ENCODE measurements at regions not wholly inside any gene's neighbourhood (a gene's known extent, or its start where the extent isn't known, plus 50 kb on each side); places are given as distances from the start of the nearest gene placed in this dataset.

DNA sequence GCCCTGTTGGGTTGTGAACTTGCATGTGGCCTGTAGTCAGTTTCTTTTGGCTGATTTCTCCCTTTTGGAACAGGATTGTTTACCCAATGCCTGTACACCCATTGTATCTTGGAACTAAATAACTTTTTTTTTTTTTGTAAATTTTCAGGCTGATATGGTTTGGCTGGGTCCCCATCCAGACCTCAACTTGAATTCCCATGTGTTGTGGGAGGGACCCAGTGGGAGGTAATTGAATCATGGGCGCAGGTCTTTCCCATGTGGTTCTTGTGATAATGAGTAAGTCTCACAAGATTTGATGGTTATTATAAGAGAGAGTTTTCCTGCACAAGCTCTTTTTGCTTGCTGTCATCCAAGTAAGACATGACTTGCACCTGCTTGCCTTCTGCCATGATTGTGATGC, 253.8 kb upstream of the GBE1 start:
- Mint-ChIP-seq H3K27me3 (ENCODE audit: insufficient read depth) (no peaks in the 10 kb centered on the region), H3K4me3 (no peak overlapping the region), H3K9me3 (no peaks in the 10 kb centered on the region), H3K36me3 (ENCODE audit: low read depth) (no peaks in the 10 kb centered on the region), H3K27ac (no peak overlapping the region), H3K4me1 (ENCODE audit: low read depth) (no peaks in the 10 kb centered on the region)
- DNase-seq (ENCODE audit: low spot score) = no peak
- intact Hi-C loops (cut with micrococcal nuclease) = no loop called here

DNA sequence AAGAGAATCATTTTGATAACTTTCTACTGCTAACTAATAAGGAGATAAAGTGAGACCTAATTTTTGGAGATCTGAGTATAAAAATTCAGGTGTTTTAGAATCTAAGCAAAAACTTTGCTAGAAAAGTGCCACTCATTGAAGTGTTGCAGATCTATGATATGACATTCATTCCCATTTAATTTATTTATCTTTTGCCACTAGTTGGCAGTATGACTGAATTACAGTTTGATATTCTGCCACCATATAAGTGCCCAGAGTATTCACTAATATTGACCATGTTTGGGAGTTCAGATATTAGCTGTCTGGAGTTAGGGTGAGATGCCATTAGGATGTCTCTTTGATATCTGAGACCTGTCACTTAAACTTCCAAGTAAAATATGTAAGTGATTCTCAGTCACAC, 251.3 kb upstream of the GBE1 start:
- H3K4me3 Mint-ChIP-seq = no peak overlapping the region
- H3K9me3 Mint-ChIP-seq = no peaks in the 10 kb centered on the region
- intact Hi-C loops (cut with micrococcal nuclease) = no loop called here
- no peaks in the 10 kb centered on the region for H3K27me3 Mint-ChIP-seq (ENCODE audit: insufficient read depth)
- H3K36me3 Mint-ChIP-seq (ENCODE audit: low read depth) = no peaks in the 10 kb centered on the region
- H3K4me1 Mint-ChIP-seq (ENCODE audit: low read depth) = no peaks in the 10 kb centered on the region
- DNase-seq (ENCODE audit: low spot score) = no peak
- H3K27ac Mint-ChIP-seq = no peak overlapping the region

DNA sequence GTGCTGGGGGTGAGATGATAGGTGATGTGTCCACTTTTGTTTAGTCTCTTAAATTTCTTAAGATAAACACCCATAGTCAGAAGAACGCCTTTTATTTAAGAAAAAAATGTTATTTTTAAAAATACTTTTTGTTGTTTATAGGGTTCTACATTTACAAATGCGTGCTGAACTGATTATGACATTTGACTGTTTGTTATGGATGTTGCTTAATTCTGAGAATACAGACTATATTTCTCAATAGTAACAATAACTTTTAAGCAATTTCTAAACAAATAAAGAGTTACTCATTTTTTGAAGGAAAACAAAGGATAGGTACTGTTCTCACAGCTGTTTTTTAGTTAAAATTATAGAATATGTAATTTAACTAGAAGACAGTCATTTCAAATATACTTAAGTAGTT, 249.9 kb upstream of the GBE1 start:
- intact Hi-C loops (cut with micrococcal nuclease) = no loop called here
- no peaks in the 10 kb centered on the region for H3K36me3 Mint-ChIP-seq (ENCODE audit: low read depth)
- H3K9me3 Mint-ChIP-seq = no peaks in the 10 kb centered on the region
- no peaks in the 10 kb centered on the region for H3K27me3 Mint-ChIP-seq (ENCODE audit: insufficient read depth)
- H3K4me1 Mint-ChIP-seq (ENCODE audit: low read depth) = no peaks in the 10 kb centered on the region
- H3K4me3 Mint-ChIP-seq = no peak overlapping the region
- H3K27ac Mint-ChIP-seq = no peak overlapping the region
- DNase-seq (ENCODE audit: low spot score) = no peak

GRCh38 chr3:82005266-82005665, 243.8 kb upstream of the GBE1 start:
- DNase-seq (ENCODE audit: low spot score) = no peak
- Mint-ChIP-seq H3K4me3 (no peak overlapping the region), H3K36me3 (ENCODE audit: low read depth) (no peaks in the 10 kb centered on the region), H3K9me3 (no peaks in the 10 kb centered on the region), H3K27ac (no peak overlapping the region), H3K4me1 (ENCODE audit: low read depth) (no peaks in the 10 kb centered on the region), H3K27me3 (ENCODE audit: insufficient read depth) (no peaks in the 10 kb centered on the region)
- intact Hi-C loops (cut with micrococcal nuclease) = no loop called here

GRCh38 chr3:82004266-82004665, 242.8 kb upstream of the GBE1 start:
- Mint-ChIP-seq H3K27ac (no peak overlapping the region), H3K4me3 (no peak overlapping the region), H3K27me3 (ENCODE audit: insufficient read depth) (no peaks in the 10 kb centered on the region), H3K4me1 (ENCODE audit: low read depth) (no peaks in the 10 kb centered on the region), H3K36me3 (ENCODE audit: low read depth) (no peaks in the 10 kb centered on the region), H3K9me3 (no peaks in the 10 kb centered on the region)
- DNase-seq (ENCODE audit: low spot score) = no peak
- intact Hi-C loops (cut with micrococcal nuclease) = no loop called here

DNA sequence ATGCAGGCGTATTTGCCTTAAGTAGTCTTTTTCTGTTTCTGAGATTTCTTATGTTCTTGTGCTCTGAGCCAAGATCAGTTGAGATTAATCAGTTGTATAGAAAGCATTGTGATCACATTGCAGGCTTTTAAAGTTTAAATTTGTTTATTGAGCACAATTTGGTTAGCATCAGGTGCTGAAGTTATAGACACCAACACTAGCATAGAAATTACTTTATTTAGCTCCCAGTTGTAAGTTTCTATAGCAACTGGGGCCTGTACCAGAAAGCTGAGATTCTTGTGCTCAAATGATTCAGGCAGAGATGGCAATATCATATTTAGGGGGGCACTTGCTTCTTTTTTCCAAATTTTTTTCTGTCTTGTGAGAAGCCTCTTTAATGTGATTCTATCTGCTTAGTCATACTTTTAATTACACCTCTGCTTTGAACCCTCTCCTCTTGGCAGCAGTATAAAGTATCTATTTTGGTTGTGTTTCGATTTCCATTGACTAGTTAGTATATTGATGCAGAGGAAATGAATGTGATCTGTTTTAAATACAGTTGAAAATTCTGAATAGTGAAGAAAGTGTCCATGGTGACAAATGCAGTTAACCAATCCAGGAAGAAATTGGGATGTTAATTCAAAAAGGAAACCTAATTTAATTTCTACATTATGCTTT, 241.7 kb upstream of the GBE1 start:
- H3K4me3 Mint-ChIP-seq = no peak overlapping the region
- H3K27ac Mint-ChIP-seq = no peak overlapping the region
- H3K4me1 Mint-ChIP-seq (ENCODE audit: low read depth) = no peaks in the 10 kb centered on the region
- H3K36me3 Mint-ChIP-seq (ENCODE audit: low read depth) = no peaks in the 10 kb centered on the region
- H3K27me3 Mint-ChIP-seq (ENCODE audit: insufficient read depth) = no peaks in the 10 kb centered on the region
- no peaks in the 10 kb centered on the region for H3K9me3 Mint-ChIP-seq
- intact Hi-C loops (cut with micrococcal nuclease) = no loop called here
- no peak for DNase-seq (ENCODE audit: low spot score)

DNA sequence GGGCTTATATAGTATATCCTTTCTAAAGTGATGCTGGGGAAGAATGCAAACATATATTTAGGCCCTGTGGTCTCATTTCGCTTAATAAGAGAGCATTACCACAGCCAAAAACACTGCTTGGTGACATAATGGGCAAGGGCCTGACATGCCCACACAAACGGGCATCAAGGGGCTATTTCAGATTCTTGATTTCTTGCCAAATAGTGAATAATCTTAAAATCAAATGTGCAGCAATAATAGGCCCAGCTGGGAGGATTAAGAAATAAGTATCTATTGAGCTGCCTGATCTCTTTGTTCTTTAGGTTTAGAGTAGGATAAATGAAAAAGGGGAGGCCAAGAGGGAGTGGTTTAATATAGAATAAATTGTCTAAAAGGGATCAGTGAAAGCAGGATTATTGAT, 241.0 kb upstream of the GBE1 start:
- no peak overlapping the region for H3K4me3 Mint-ChIP-seq
- no peaks in the 10 kb centered on the region for H3K36me3 Mint-ChIP-seq (ENCODE audit: low read depth)
- no peak overlapping the region for H3K27ac Mint-ChIP-seq
- DNase-seq (ENCODE audit: low spot score) = no peak
- H3K27me3 Mint-ChIP-seq (ENCODE audit: insufficient read depth) = no peaks in the 10 kb centered on the region
- H3K4me1 Mint-ChIP-seq (ENCODE audit: low read depth) = no peaks in the 10 kb centered on the region
- H3K9me3 Mint-ChIP-seq = no peaks in the 10 kb centered on the region
- intact Hi-C loops (cut with micrococcal nuclease) = no loop called here

- H3K27ac Mint-ChIP-seq = no peak overlapping the region
- no peak for DNase-seq (ENCODE audit: low spot score)
- no peaks in the 10 kb centered on the region for H3K27me3 Mint-ChIP-seq (ENCODE audit: insufficient read depth)
- H3K4me1 Mint-ChIP-seq (ENCODE audit: low read depth) = no peaks in the 10 kb centered on the region
- H3K4me3 Mint-ChIP-seq = no peak overlapping the region
- intact Hi-C loops (cut with micrococcal nuclease) = no loop called here
- no peaks in the 10 kb centered on the region for H3K36me3 Mint-ChIP-seq (ENCODE audit: low read depth)
- no peaks in the 10 kb centered on the region for H3K9me3 Mint-ChIP-seq
These were observed 240.0 kb upstream of the GBE1 start for GRCh38 chr3:82001276-82001923.

DNA sequence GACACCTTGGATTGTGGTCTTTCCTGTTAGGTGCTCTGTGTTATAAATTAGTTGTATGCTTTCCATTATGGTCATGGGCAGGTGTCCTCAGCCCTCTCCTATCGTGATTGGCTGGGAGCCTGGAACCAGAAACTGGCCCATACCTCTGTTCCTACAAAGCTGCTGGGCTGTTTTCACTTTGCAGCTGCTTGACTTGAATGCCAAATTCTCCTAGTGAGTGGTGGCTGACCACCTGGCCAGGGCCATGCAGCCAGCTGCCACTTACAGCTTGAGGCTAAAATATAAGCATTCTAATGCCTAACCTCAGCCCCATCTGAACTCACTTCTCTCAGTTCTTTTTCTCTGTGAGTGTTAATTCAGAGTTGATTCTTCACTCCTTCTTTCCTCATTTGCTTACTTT, 239.3 kb upstream of the GBE1 start:
- no peak overlapping the region for H3K27ac Mint-ChIP-seq
- intact Hi-C loops (cut with micrococcal nuclease) = no loop called here
- no peaks in the 10 kb centered on the region for H3K36me3 Mint-ChIP-seq (ENCODE audit: low read depth)
- no peaks in the 10 kb centered on the region for H3K27me3 Mint-ChIP-seq (ENCODE audit: insufficient read depth)
- no peaks in the 10 kb centered on the region for H3K9me3 Mint-ChIP-seq
- H3K4me1 Mint-ChIP-seq (ENCODE audit: low read depth) = no peaks in the 10 kb centered on the region
- no peak overlapping the region for H3K4me3 Mint-ChIP-seq
- no peak for DNase-seq (ENCODE audit: low spot score)

DNA sequence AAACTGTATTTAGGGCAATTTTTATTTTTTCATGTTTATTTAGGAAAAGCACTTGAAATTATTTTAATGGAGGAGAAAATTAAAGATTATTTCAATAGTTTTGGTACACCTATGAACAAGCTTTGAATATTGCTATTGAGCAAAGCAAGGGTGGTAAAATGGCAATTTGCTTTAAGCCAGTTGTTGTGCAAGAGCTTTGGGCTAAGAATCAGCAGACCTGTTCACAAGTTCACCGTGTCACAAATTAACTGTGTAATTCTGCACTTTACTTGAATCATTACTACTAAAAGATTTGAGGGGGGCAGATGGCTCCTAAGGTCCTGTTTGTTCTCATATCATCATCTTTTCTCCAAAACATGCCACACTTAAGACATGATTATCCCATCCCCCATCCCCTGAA, 238.9 kb upstream of the GBE1 start:
- Mint-ChIP-seq H3K27ac (no peak overlapping the region), H3K27me3 (ENCODE audit: insufficient read depth) (no peaks in the 10 kb centered on the region), H3K4me1 (ENCODE audit: low read depth) (no peaks in the 10 kb centered on the region), H3K4me3 (no peak overlapping the region), H3K36me3 (ENCODE audit: low read depth) (no peaks in the 10 kb centered on the region), H3K9me3 (no peaks in the 10 kb centered on the region)
- no peak for DNase-seq (ENCODE audit: low spot score)
- intact Hi-C loops (cut with micrococcal nuclease) = no loop called here

GRCh38 chr3:81998907-81999306, 237.5 kb upstream of the GBE1 start:
- no peak overlapping the region for H3K4me3 Mint-ChIP-seq
- DNase-seq (ENCODE audit: low spot score) = no peak
- H3K27ac Mint-ChIP-seq = no peak overlapping the region
- H3K27me3 Mint-ChIP-seq (ENCODE audit: insufficient read depth) = no peaks in the 10 kb centered on the region
- no peaks in the 10 kb centered on the region for H3K36me3 Mint-ChIP-seq (ENCODE audit: low read depth)
- H3K4me1 Mint-ChIP-seq (ENCODE audit: low read depth) = no peaks in the 10 kb centered on the region
- no peaks in the 10 kb centered on the region for H3K9me3 Mint-ChIP-seq
- intact Hi-C loops (cut with micrococcal nuclease) = no loop called here

DNA sequence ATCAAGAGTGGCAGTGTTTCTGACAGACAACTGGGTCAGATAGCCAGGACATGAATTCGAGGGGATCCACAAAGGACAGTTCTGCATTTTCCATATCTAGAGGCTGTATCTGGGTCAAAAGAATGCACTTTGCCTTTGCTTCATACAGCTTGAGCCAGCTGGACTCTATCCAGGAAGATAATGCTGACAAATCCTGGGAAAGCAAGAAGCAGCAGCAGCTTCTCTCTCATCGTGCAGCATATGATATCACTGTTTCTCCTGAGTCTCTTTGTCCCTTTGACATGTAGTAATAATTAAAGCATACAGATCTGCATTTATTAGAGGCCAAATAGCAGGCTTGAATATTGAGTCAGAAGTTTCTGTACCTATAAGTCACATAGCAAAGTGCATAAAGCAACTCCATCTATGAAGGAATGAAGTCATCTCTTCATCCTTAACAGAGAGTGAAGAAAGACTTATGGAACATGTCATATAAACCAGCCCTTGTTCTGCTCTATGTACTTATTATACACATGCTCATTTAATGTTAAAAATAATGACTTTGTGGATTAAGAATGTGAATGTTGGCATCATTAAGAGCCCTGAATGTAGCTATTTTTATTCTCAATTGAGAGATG, 236.8 kb upstream of the GBE1 start:
- Mint-ChIP-seq H3K27ac (no peak overlapping the region), H3K4me3 (no peak overlapping the region), H3K27me3 (ENCODE audit: insufficient read depth) (no peaks in the 10 kb centered on the region), H3K36me3 (ENCODE audit: low read depth) (no peaks in the 10 kb centered on the region), H3K4me1 (ENCODE audit: low read depth) (no peaks in the 10 kb centered on the region), H3K9me3 (no peaks in the 10 kb centered on the region)
- no peak for DNase-seq (ENCODE audit: low spot score)
- intact Hi-C loops (cut with micrococcal nuclease) = no loop called here

DNA sequence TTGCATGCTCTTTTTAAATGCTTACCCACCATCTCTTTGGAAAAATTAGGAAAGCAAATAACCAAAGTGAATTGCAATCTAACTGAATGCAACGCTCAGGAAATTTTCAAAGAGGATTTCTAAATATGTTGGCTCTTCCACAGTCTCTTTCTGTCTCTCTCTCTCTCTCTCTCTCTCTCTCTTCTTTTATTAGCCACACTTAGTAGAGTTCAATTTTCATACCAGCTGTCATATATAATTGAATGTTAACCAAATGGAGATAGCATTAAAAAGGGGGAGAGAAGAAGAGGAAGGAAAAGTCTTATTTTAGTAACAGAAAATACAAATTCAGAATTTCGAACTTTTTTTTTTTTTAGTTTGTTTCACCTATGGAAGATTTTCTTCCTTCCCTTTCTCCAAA, 235.9 kb upstream of the GBE1 start:
- no peaks in the 10 kb centered on the region for H3K4me1 Mint-ChIP-seq (ENCODE audit: low read depth)
- no peak overlapping the region for H3K27ac Mint-ChIP-seq
- intact Hi-C loops (cut with micrococcal nuclease) = no loop called here
- H3K36me3 Mint-ChIP-seq (ENCODE audit: low read depth) = no peaks in the 10 kb centered on the region
- no peaks in the 10 kb centered on the region for H3K27me3 Mint-ChIP-seq (ENCODE audit: insufficient read depth)
- DNase-seq (ENCODE audit: low spot score) = no peak
- H3K4me3 Mint-ChIP-seq = no peak overlapping the region
- no peaks in the 10 kb centered on the region for H3K9me3 Mint-ChIP-seq
